Fibroblast of mammary gland (primary cell): ENCODE measurements at regions not wholly inside any gene's neighbourhood (a gene's known extent, or its start where the extent isn't known, plus 50 kb on each side); places are given as distances from the start of the nearest gene placed in this dataset.
"Not testable (repeated sequence)": the region's sequence is repeated elsewhere in the genome, so short reads cannot be mapped to it uniquely, and the experiment has no call there.

ENCODE experiments used
- DNase-seq: peaks from one replicate; pipeline ENCODE4 v3.0.0-alpha.2; 2010; ENCODE audit warnings: low read depth
- H3K4me3 ChIP-seq: 2 replicates; pipeline ENCODE4 v1.5.1; 2011; ENCODE audit warnings: low read depth, mild to moderate bottlenecking, low read length, moderate library complexity; ENCODE audit not compliant: control insufficient read depth
- TF ChIP-seq, protein P1 (sequence below): conservative IDR thresholded peaks from 2 replicates; pipeline ENCODE4 v1.5.1; 2011; ENCODE audit warnings: low read depth, low read length, inconsistent platforms; ENCODE audit not compliant: control insufficient read depth, insufficient read depth

DNA sequence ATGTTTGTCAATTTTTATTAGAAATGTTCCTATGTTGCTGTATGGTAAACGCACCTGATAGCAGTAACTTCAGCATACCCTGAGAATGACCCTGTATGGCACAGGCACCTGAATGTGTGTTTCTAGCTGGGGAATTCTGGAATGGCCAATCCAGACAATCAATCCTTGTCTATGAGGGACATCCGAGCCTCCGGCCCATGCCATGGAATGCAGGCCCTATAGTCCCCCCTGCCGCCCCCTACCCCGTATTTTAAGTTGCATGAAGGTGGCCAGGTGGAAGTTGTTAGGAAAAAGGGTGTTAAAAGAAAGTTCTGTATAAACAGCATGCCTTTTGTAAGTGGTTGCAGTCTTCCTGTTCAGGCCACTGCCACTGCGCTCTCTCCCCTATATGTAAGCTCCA lies 595.9 kb downstream of the DSC3 start:
- H3K4me3 ChIP-seq, result no peak overlapping the region
- TF ChIP-seq, protein P1, sequence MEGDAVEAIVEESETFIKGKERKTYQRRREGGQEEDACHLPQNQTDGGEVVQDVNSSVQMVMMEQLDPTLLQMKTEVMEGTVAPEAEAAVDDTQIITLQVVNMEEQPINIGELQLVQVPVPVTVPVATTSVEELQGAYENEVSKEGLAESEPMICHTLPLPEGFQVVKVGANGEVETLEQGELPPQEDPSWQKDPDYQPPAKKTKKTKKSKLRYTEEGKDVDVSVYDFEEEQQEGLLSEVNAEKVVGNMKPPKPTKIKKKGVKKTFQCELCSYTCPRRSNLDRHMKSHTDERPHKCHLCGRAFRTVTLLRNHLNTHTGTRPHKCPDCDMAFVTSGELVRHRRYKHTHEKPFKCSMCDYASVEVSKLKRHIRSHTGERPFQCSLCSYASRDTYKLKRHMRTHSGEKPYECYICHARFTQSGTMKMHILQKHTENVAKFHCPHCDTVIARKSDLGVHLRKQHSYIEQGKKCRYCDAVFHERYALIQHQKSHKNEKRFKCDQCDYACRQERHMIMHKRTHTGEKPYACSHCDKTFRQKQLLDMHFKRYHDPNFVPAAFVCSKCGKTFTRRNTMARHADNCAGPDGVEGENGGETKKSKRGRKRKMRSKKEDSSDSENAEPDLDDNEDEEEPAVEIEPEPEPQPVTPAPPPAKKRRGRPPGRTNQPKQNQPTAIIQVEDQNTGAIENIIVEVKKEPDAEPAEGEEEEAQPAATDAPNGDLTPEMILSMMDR, result no peak

DNA sequence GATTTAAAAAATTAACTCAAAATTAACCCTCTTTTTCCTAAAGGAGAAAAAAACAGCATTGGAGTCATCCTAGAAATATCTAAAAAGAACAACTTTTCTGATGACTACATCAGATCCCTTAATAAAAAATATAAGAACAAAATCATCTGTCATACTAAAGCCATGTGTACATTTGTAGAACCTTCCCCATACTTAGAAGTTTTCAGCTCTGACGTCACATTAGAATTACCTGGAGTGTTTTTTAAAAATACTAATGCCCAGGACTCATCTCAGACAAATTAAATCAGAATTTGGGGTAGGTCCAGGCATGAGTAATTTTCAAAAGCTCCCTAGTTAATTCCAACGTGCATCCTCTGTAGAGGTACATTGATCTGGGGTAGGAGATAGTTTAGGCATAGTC lies 598.0 kb downstream of the DSC3 start:
- TF ChIP-seq, protein P1, result no peak
- DNase-seq, result no peak
- no peak overlapping the region for H3K4me3 ChIP-seq

More for the DNA sequence above, 595.9 kb downstream of the DSC3 start:
- DNase-seq, result no peak

DNA sequence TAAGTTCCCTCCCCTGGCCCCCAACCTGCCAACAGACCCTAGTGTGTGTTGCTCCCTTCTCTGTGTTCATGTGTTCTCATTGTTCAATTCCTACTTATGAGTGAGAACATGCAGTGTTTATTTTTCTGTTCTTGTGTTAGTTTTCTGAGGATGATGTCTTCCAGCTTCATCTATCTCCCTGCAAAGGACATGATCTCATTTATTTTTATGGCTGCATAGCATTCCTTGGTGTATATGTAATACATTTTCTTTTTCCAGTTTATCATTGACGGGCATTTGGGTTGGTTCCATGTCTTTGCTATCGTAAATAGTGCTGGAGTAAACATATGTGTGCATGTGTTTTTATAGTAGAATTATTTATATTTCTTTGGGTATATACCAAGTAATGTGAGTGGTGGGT lies 602.2 kb downstream of the DSC3 start:
- TF ChIP-seq, protein P1, result no peak
- DNase-seq, result no peak
- H3K4me3 ChIP-seq, result no peak overlapping the region

DNA sequence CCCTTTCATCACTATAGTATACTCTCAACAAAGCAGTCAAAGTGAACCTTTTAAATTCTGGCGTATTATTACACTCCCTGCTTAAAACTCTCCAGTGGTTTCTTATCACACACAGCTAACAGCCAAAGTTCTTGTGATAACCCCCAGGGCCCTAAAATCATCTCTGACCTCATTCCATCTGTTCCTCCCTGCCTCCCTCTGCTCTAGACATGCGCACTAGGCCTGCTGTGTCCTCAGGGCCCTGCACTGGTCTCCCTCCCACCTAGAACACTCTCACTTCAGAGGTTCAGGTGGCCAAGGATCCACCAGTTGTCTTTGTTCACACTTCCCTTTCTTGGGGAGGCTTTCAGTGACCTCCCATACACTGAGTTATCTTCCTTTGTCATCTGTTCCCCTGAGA lies 603.4 kb downstream of the DSC3 start:
- no peak for DNase-seq
- H3K4me3 ChIP-seq, result no peak overlapping the region
- TF ChIP-seq, protein P1, result no peak

DNA sequence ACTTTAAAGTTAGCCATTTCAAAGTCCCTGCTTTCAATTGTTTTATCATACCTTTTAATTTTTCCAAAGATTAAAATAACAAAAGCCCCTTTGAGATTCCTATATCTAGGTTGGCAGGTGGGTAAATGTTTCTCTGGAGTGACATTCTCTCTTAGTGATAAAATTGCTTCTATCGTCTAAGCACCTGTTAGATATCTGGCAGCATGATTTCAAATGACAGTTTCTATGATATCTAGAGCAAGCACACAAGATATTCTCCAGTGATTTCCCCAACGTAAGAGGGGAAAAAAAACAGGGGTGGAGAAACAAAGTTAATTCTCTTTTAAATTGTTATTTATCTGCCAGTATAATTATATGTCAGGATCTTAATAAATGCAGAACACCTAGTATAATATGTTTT lies 610.2 kb downstream of the DSC3 start:
- TF ChIP-seq, protein P1, result no peak
- no peak for DNase-seq
- no peak overlapping the region for H3K4me3 ChIP-seq

DNA sequence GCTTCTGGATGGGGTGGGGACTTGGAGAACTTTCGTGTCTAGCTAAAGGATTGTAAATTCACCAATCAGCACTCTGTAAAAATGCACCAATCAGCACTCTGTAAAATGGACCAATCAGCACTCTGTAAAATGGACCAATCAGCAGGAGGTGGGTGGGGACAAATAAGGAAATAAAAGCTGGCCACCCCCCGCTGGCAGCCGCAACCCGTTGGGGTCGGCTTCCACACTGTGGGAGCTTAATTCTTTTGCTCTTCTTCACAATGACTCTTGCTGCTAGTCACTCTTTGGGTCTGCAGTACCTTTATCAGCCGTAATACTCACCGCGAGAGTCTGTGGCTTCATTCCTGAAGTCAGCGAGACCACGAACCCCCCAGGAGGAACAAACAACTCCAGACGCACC lies 623.1 kb downstream of the DSC3 start:
- not testable (repeated sequence) for H3K4me3 ChIP-seq, DNase-seq

DNA sequence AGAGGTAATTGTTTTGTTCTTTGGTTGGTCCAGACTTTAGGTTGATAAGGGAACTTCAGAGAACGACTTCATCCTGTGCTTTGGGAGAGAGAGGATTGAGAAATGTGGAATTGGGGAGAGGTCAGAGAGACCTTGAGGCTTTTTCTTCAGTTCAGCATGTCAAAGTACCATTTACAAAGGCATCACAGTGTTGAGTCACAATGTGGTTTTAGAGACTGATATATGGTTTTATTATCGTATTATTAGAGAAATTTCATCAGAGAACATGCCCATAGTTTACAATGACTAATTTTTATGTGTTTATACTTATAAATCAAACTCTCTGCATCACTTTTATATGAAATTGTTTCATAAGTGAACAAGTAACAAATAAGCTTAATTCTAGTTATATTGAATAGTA lies 626.6 kb downstream of the DSC3 start:
- TF ChIP-seq, protein P1, result no peak
- no peak overlapping the region for H3K4me3 ChIP-seq
- no peak for DNase-seq
